Neural cell (in vitro differentiated cells): ENCODE measurements at regions not wholly inside any gene's neighbourhood (a gene's known extent, or its start where the extent isn't known, plus 50 kb on each side); places are given as distances from the start of the nearest gene placed in this dataset.

Experiments used
- H2AFZ ChIP-seq: fragments of 200-600, 300-800 bp; sonication (generic), shearing (Covaris generic); 2 replicates; pipeline ENCODE4 v1.6.0; 2014; ENCODE audit warnings: low read depth, mild to moderate bottlenecking, antibody characterized with exemption, low read length, moderate library complexity
- H3F3A ChIP-seq: fragments of 200-600 bp; shearing (Covaris generic); 2 replicates; pipeline ENCODE4 v1.6.1; 2016; ENCODE audit warnings: mild to moderate bottlenecking, moderate library complexity, mixed read lengths, antibody characterized with exemption, low read length; ENCODE audit not compliant: insufficient read depth, poor library complexity, severe bottlenecking
- H3K27ac ChIP-seq: fragments of 200-600, 300-800 bp; sonication (generic), shearing (Covaris generic); 2 replicates; pipeline ENCODE4 v1.5.1; 2014; ENCODE audit warnings: mild to moderate bottlenecking, low read length, moderate library complexity
- H3K27me3 ChIP-seq: fragments of 300-800, 200-600 bp; sonication (generic), shearing (Covaris generic); 2 replicates; pipeline ENCODE4 v1.6.0; 2014; ENCODE audit warnings: mild to moderate bottlenecking, low read depth, low read length, moderate library complexity; ENCODE audit not compliant: insufficient read depth
- H3K36me3 ChIP-seq: fragments of 300-800, 200-600 bp; sonication (generic), shearing (Covaris generic); 2 replicates; pipeline ENCODE4 v1.5.1; 2014; ENCODE audit warnings: mild to moderate bottlenecking, antibody characterized with exemption, low read length, moderate library complexity; ENCODE audit not compliant: insufficient read depth
- H3K4me2 ChIP-seq: fragments of 300-800, 200-600 bp; sonication (generic), shearing (Covaris generic); 2 replicates; pipeline ENCODE4 v1.6.0; 2014; ENCODE audit warnings: mild to moderate bottlenecking, low read length
- H3K4me3 ChIP-seq: fragments of 300-800, 200-600 bp; sonication (generic), shearing (Covaris generic); 2 replicates; pipeline ENCODE4 v1.5.1; 2014; ENCODE audit warnings: mild to moderate bottlenecking, low read length, moderate library complexity
- H3K79me2 ChIP-seq: fragments of 200-600 bp; shearing (Covaris generic); replicated peaks from 2 replicates; pipeline ENCODE4 v1.6.0; 2014; ENCODE audit warnings: mild to moderate bottlenecking, low read length, moderate library complexity; ENCODE audit not compliant: insufficient read depth
- H3K9ac ChIP-seq: fragments of 300-800, 200-600 bp; sonication (generic), shearing (Covaris generic); 2 replicates; pipeline ENCODE4 v1.6.1; 2016; ENCODE audit warnings: mild to moderate bottlenecking, low read length, mixed read lengths
- H3K9me2 ChIP-seq: fragments of 200-600 bp; shearing (Covaris generic); 2 replicates; pipeline ENCODE4 v1.6.1; 2016; ENCODE audit warnings: mild to moderate bottlenecking, low read length, mixed read lengths; ENCODE audit not compliant: insufficient read depth
- H3K9me3 ChIP-seq: fragments of 200-600, 300-800 bp; sonication (generic), shearing (Covaris generic); 2 replicates; pipeline ENCODE4 v1.6.1; 2016; ENCODE audit warnings: mild to moderate bottlenecking, mixed run types, low read length, moderate library complexity, mixed read lengths
- H4K20me1 ChIP-seq: fragments of 200-600 bp; shearing (Covaris generic); 2 replicates; pipeline ENCODE4 v1.6.1; 2016; ENCODE audit warnings: mild to moderate bottlenecking, mixed run types; ENCODE audit not compliant: insufficient read depth
- EP300 ChIP-seq: fragments of 450-650 bp; conservative IDR thresholded peaks from 2 replicates; pipeline ENCODE4 v1.6.1; 2014; ENCODE audit warnings: antibody characterized with exemption, mild to moderate bottlenecking, moderate library complexity; ENCODE audit not compliant: poor library complexity, severe bottlenecking
- EZH2 ChIP-seq: fragments of 200-600, 300-800 bp; shearing (Covaris generic), sonication (generic); IDR thresholded peaks from 2 replicates; pipeline ENCODE4 v1.6.1; 2014; ENCODE audit warnings: antibody characterized with exemption, low read length, borderline replicate concordance, mild to moderate bottlenecking; ENCODE audit not compliant: insufficient read depth, poor library complexity, severe bottlenecking
- MXI1 ChIP-seq: fragments of 450-650 bp; conservative IDR thresholded peaks from 2 replicates; pipeline ENCODE4 v1.6.1; 2014; ENCODE audit warnings: antibody characterized with exemption, mild to moderate bottlenecking; ENCODE audit not compliant: poor library complexity, severe bottlenecking
- POLR2AphosphoS5 ChIP-seq: IDR thresholded peaks from 2 replicates; pipeline ENCODE4 v1.6.1; 2012
- RAD21 ChIP-seq: fragments of 450-650 bp; conservative IDR thresholded peaks from 2 replicates; pipeline ENCODE4 v1.6.1; 2014; ENCODE audit warnings: antibody characterized with exemption, mild to moderate bottlenecking, moderate library complexity
- SMC3 ChIP-seq: fragments of 450-650 bp; conservative IDR thresholded peaks from 2 replicates; pipeline ENCODE4 v1.6.1; 2014; ENCODE audit warnings: antibody characterized with exemption, mild to moderate bottlenecking, moderate library complexity; ENCODE audit not compliant: poor library complexity
- TAF1 ChIP-seq: IDR thresholded peaks from 2 replicates; pipeline ENCODE4 v1.6.1; 2012; ENCODE audit warnings: low read depth
- TF ChIP-seq, protein P1 (sequence below): IDR thresholded peaks from 2 replicates; pipeline ENCODE4 v1.6.1; 2012; ENCODE audit warnings: borderline replicate concordance
- TF ChIP-seq, protein P2 (sequence below): fragments of 450-650 bp; IDR thresholded peaks from 2 replicates; pipeline ENCODE4 v1.5.1; 2014; ENCODE audit warnings: antibody characterized with exemption, mild to moderate bottlenecking, moderate library complexity; ENCODE audit not compliant: poor library complexity, severe bottlenecking

DNA sequence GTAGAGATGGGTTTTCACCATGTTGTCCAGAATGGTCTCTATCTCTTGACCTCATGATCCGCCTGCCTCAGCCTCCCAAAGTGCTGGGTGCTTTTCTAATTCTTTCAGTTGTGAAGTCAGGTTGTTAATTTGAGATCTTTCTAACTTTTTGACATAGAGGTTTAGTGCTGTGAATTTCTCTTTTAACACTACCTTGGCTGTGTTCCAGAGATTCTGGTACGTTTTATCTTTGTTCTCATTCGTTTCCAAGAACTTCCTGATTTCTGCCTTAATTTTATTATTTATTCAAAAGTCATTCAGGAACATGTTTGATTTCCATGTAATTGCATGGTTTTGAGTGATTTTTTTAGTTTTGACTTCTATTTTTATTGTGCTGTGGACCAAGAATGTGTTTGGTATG is 63.5 kb upstream of the CCDC54 start:
- no peaks in the 10 kb centered on the region for H3K79me2 ChIP-seq
- no peak overlapping the region for H3K4me2 ChIP-seq
- TF ChIP-seq POLR2AphosphoS5: no peak
- TF ChIP-seq TAF1: no peak
- TF ChIP-seq, protein P1, sequence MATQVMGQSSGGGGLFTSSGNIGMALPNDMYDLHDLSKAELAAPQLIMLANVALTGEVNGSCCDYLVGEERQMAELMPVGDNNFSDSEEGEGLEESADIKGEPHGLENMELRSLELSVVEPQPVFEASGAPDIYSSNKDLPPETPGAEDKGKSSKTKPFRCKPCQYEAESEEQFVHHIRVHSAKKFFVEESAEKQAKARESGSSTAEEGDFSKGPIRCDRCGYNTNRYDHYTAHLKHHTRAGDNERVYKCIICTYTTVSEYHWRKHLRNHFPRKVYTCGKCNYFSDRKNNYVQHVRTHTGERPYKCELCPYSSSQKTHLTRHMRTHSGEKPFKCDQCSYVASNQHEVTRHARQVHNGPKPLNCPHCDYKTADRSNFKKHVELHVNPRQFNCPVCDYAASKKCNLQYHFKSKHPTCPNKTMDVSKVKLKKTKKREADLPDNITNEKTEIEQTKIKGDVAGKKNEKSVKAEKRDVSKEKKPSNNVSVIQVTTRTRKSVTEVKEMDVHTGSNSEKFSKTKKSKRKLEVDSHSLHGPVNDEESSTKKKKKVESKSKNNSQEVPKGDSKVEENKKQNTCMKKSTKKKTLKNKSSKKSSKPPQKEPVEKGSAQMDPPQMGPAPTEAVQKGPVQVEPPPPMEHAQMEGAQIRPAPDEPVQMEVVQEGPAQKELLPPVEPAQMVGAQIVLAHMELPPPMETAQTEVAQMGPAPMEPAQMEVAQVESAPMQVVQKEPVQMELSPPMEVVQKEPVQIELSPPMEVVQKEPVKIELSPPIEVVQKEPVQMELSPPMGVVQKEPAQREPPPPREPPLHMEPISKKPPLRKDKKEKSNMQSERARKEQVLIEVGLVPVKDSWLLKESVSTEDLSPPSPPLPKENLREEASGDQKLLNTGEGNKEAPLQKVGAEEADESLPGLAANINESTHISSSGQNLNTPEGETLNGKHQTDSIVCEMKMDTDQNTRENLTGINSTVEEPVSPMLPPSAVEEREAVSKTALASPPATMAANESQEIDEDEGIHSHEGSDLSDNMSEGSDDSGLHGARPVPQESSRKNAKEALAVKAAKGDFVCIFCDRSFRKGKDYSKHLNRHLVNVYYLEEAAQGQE: no peak
- no peak for TF ChIP-seq EP300
- TF ChIP-seq RAD21: no peak
- no peak for TF ChIP-seq EZH2
- TF ChIP-seq, protein P2, sequence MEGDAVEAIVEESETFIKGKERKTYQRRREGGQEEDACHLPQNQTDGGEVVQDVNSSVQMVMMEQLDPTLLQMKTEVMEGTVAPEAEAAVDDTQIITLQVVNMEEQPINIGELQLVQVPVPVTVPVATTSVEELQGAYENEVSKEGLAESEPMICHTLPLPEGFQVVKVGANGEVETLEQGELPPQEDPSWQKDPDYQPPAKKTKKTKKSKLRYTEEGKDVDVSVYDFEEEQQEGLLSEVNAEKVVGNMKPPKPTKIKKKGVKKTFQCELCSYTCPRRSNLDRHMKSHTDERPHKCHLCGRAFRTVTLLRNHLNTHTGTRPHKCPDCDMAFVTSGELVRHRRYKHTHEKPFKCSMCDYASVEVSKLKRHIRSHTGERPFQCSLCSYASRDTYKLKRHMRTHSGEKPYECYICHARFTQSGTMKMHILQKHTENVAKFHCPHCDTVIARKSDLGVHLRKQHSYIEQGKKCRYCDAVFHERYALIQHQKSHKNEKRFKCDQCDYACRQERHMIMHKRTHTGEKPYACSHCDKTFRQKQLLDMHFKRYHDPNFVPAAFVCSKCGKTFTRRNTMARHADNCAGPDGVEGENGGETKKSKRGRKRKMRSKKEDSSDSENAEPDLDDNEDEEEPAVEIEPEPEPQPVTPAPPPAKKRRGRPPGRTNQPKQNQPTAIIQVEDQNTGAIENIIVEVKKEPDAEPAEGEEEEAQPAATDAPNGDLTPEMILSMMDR: no peak
- no peak for TF ChIP-seq MXI1
- no peak for TF ChIP-seq SMC3
- H3F3A ChIP-seq: no peaks in the 10 kb centered on the region
- H3K4me3 ChIP-seq: no peak overlapping the region
- no peaks in the 10 kb centered on the region for H3K9me2 ChIP-seq
- no peak overlapping the region for H3K9ac ChIP-seq
- no peaks in the 10 kb centered on the region for H3K27me3 ChIP-seq
- no peak overlapping the region for H2AFZ ChIP-seq
- no peaks in the 10 kb centered on the region for H3K36me3 ChIP-seq
- H3K27ac ChIP-seq: no peak overlapping the region
- H4K20me1 ChIP-seq: no peaks in the 10 kb centered on the region
- H3K9me3 ChIP-seq: no peaks in the 10 kb centered on the region

DNA sequence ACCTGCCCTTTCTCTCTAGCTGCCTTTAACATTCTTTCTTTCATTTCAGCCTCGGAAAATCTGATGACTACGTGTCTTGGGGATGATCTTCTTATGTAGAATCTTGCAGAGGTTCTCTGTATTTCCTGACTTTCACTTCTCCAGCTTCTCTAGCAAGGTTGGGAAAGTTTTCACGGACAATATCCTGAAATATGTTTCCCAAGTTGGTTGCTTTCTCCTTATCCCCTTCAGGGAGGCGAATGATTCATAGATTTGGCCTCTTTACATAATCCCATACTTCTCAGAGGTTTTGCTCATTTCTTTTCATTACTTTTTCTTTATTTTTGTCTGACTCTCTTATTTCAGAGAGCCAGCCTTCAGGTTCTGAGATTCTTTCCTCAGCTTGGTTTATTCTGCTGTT is 62.1 kb upstream of the CCDC54 start:
- H3F3A ChIP-seq: no peaks in the 10 kb centered on the region
- no peaks in the 10 kb centered on the region for H3K27me3 ChIP-seq
- no peaks in the 10 kb centered on the region for H3K9me3 ChIP-seq
- no peak overlapping the region for H3K4me2 ChIP-seq
- H3K36me3 ChIP-seq: no peaks in the 10 kb centered on the region
- H2AFZ ChIP-seq: no peak overlapping the region
- no peak overlapping the region for H3K4me3 ChIP-seq
- H3K79me2 ChIP-seq: no peaks in the 10 kb centered on the region
- no peak for TF ChIP-seq EZH2
- no peak for TF ChIP-seq MXI1
- TF ChIP-seq, protein P1: no peak
- no peak for TF ChIP-seq TAF1
- TF ChIP-seq, protein P2: no peak
- no peak for TF ChIP-seq EP300
- TF ChIP-seq RAD21: no peak
- TF ChIP-seq SMC3: no peak
- no peak for TF ChIP-seq POLR2AphosphoS5
- no peaks in the 10 kb centered on the region for H4K20me1 ChIP-seq
- H3K27ac ChIP-seq: no peak overlapping the region
- H3K9me2 ChIP-seq: no peaks in the 10 kb centered on the region
- no peak overlapping the region for H3K9ac ChIP-seq
